OCI-M1 (cell line): ENCODE measurements at regions not wholly inside any gene's neighbourhood (a gene's known extent, or its start where the extent isn't known, plus 50 kb on each side); places are given as distances from the start of the nearest gene placed in this dataset.

ENCODE experiments used
- DNase-seq: peaks from one replicate; lab custom pipeline; 2025; lab: John Stamatoyannopoulos, UW

DNA sequence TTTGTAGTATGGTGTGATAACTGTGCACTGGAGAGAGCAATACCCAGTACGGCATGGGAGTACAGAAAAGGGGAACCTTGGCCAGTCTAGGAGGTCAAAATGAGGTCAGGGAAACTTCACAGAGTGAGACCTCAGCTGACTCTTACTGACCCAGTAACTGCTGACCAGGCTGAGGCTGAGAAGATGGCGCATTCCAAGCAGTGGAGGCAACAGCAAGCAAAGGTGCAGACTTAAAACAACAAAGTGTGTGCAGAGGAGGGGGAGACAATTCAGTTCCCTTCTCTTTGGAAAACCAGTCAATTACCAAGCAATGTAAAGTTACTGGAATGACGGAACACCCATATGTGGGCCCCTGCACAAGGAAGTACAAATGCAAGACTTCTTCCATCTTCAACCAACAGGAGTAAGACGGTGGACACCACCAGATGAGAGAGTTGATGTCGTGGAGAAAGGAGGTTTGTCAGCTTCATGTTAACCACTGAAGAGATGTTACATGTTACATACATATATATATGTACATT lies 54.6 kb upstream of the PRDX6 start:
- DNase-seq = peak; percentile 75

DNA sequence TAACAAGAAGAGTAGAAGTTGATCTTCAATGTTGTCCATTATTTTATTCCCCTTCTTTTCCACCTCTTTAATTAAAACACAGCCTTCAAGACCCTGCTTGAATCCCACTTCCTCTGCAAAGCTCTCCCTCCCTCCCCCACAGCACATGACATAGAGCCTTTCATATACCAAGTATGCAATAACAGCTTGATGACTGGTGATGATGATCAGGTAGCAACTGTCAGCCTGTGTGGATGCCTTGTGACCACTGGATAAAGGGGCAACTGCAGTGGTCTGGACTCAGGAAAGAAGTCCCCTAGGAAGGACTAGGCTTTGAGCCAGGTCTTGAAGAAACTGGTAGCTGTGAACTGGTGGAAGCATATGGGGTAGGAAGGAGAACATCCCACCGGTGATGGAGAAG lies 53.8 kb upstream of the PRDX6 start:
- peak; percentile 17 for DNase-seq

GRCh38 chr1:173424143-173424542 lies 53.0 kb upstream of the PRDX6 start:
- peak; percentile 42 for DNase-seq

GRCh38 chr1:173424782-173425407 lies 52.2 kb upstream of the PRDX6 start:
- no peak for DNase-seq

- peak; percentile 31 for DNase-seq
Observed at GRCh38 chr1:173426057-173426456, 51.1 kb upstream of the PRDX6 start.

DNA sequence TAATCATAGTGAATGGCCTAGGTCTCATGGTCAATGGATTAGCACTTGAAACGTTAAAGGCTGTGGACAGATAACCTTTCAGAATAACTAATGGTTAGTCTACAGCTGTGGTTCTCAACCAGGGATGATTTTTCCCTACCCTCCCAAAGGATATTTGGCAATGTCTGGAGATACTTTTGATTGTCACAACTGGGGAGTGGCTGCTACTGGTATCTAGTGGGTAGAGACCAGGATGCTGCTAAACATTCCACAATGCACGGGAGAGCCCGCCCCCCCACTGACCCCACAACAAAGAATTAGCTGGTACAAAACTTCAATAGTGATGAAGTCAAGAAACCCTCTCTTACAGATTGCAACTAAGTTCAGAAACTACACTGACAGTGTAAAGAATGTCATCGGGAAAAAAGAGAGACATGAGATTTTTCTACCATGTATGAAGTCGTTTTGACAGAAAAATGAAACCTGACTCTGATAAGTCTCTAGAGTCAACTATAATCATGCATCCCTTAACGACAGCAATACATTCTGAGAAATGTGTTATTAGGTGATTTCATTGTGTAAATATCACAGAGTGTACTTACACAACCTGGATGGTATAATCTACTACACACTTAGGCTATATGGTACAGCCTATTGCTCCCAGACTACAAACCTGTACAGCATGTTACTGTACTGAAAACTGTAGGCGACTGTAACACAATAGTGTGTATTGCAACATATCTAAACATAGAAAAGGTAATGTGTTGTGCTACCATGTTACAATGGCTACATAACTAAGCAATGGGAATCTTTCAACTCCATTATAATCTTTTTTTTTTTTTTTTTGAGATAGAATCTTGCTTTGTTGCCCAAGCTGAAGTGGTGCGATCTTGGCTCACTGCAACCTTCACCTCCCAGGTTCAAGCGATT lies 49.7 kb upstream of the PRDX6 start:
- no peak for DNase-seq
